Right lobe of liver (tissue), 4 donors: ENCODE measurements at regions not wholly inside any gene's neighbourhood (a gene's known extent, or its start where the extent isn't known, plus 50 kb on each side); places are given as distances from the start of the nearest gene placed in this dataset.

Experiments used
- POLR2A ChIP-seq: fragments of 450-650 bp; IDR thresholded peaks from one replicate; pipeline ENCODE4 v1.6.1; 2017; ENCODE audit warnings: antibody characterized with exemption, mild to moderate bottlenecking
- TF ChIP-seq, protein P1 (sequence below), 4 donors: fragments of 200-600 bp in 3 of 4; fragments of 450-650 bp in 1 of 4; IDR thresholded peaks; one replicate each; pipeline versions ENCODE4 v1.5.1 to v1.8.0; 2016 to 2022; ENCODE audit warnings: antibody characterized with exemption in 4 of 4, mild to moderate bottlenecking in 2 of 4
- donor health status: DM: no; HTN: no; CAD: no.
- donor health status: DM: no; HTN: no; CAD: no.
- donor health status: DM: no; HTN: yes; CAD: no.

DNA sequence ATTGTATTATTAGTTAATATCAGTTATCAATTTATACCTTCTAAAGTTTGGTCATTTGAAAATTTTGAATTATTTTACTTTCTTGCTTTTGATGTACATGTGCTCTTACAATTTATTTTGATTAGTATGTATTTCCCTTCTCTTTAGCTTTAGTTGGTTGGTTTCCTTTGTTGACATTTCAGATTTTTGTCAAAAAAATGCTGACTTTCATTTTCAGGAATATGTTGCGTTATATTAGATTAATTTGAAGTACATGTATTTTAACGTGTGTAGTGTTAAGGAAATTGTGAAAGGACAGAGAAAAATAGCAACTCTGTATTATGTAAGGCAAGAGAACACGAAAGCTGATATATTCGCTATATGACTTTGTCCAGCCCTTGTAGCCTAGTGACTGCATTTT lies 342.9 kb upstream of the SLITRK6 start:
- TF ChIP-seq, protein P1, sequence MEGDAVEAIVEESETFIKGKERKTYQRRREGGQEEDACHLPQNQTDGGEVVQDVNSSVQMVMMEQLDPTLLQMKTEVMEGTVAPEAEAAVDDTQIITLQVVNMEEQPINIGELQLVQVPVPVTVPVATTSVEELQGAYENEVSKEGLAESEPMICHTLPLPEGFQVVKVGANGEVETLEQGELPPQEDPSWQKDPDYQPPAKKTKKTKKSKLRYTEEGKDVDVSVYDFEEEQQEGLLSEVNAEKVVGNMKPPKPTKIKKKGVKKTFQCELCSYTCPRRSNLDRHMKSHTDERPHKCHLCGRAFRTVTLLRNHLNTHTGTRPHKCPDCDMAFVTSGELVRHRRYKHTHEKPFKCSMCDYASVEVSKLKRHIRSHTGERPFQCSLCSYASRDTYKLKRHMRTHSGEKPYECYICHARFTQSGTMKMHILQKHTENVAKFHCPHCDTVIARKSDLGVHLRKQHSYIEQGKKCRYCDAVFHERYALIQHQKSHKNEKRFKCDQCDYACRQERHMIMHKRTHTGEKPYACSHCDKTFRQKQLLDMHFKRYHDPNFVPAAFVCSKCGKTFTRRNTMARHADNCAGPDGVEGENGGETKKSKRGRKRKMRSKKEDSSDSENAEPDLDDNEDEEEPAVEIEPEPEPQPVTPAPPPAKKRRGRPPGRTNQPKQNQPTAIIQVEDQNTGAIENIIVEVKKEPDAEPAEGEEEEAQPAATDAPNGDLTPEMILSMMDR (IDR thresholded peaks at IDR 0.05): no peak
- no peak for TF ChIP-seq POLR2A
